ENCODE measurements at regions not wholly inside any gene's neighbourhood (a gene's known extent, or its start where the extent isn't known, plus 50 kb on each side); places are given as distances from the start of the nearest gene placed in this dataset.
"Not testable (repeated sequence)": the region's sequence is repeated elsewhere in the genome, so short reads cannot be mapped to it uniquely, and the experiment has no call there.

DNA sequence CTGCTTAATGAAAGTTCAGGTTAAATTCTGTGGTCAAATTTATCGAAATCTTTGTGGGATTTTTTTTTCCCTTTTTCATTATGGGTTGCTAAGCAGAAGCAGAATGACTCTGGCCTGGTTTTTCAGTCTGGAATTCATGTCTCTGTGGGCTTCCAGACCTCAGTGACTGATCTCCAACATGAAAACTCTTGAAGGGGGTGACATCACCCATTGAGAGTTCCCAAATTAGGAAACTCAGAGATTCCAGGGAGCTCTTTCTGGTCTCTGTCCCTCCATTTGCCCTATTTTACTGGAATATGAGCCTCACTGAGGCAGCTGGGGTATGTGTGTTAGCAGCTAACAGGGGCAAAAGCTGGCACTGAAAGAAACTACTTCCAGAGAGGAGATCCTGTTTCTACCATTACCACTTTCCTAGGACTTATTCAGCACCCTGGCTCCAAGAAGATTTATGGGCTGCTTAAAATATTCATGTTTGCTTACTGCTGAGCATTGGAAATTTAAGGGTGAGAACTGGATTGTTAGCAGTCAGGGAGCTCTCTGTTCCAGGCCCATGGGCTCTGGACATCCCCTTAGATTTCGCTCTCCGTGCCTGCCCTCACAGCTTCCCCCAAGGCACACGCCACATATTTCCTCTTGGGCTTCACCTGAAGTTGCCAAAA is 203.4 kb upstream of the SPAG17 start:
- no peak for DNase-seq (ENCODE audit: low spot score)
- TF ChIP-seq, protein P1, sequence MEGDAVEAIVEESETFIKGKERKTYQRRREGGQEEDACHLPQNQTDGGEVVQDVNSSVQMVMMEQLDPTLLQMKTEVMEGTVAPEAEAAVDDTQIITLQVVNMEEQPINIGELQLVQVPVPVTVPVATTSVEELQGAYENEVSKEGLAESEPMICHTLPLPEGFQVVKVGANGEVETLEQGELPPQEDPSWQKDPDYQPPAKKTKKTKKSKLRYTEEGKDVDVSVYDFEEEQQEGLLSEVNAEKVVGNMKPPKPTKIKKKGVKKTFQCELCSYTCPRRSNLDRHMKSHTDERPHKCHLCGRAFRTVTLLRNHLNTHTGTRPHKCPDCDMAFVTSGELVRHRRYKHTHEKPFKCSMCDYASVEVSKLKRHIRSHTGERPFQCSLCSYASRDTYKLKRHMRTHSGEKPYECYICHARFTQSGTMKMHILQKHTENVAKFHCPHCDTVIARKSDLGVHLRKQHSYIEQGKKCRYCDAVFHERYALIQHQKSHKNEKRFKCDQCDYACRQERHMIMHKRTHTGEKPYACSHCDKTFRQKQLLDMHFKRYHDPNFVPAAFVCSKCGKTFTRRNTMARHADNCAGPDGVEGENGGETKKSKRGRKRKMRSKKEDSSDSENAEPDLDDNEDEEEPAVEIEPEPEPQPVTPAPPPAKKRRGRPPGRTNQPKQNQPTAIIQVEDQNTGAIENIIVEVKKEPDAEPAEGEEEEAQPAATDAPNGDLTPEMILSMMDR (IDR thresholded peaks at IDR 0.05; ENCODE audit: extremely low read depth, missing control alignments), result no peak

DNA sequence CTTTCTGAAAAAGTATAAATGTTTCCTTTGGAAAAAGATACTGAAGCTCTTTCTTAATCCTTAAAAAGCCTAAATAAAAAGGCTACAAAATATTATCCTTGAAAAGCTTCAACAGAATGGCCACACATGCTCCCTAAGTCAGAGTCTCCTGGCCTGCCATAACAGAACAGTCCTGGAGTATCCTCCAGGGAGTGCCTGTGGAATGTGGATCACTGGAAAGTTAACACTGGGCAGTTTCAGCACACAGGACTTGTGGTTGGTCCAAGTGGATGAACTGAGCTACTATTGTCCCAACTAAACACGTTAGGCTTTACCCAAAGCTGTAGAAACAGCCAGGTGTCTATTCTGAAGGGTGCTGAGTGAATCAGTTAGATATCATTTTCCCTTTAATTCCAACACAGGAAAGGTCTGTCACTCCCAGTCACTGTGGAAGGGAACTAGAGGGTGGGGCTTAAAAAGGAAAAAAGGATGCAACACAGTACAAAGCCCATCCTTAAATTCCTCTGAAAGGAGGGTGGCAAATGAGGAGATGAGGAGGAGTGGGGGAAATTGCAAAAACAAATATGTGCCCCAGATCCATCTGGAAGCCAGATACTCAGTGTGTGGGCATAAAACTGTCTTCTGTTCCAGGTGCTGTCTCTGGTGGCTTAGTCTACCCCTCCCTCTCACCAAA is 196.3 kb upstream of the SPAG17 start:
- TF ChIP-seq, protein P1 (IDR thresholded peaks at IDR 0.05; ENCODE audit: extremely low read depth, missing control alignments), result no peak
- no peak for DNase-seq (ENCODE audit: low spot score)

DNA sequence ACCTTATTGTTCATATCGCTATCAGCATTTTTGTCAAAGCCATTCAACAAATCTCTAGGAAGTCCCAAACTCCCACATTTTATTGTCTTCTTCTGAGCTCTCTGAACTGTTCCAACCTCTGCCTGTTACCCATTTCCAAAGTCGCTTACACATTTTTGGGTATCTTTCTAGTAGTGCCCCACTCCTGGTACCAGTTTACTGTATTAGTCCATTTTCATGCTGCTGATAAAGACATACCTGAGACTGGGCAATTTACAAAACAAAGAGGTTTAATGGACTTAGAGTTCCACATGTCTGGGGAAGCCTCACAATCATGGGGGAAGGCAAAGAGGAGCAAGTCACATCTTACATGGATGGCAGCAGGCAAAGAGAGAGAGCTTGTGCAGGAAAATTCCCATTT is 192.2 kb upstream of the SPAG17 start:
- DNase-seq (ENCODE audit: low spot score), result not testable (repeated sequence)

DNA sequence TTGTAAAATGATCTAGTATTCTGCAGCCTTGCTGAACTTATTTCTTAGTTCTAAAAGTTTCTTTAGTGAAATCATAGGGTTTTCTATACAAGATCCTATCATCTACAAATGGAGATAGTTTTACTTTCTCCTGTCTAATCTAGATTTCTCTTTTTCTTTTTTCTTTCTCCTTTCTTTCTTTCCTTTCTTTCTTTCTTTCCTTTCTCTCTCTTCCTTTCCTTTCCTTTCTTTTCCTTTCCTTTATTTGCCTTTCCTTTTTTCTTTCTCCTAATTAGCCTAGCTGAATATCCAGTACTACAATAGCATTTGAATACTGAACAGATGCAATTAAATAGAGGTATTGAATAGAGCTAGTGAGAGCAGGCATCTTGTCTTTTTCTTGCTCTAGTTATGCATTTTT is 186.6 kb upstream of the SPAG17 start:
- TF ChIP-seq, protein P1 (IDR thresholded peaks at IDR 0.05; ENCODE audit: extremely low read depth, missing control alignments), result no peak
- no peak for DNase-seq (ENCODE audit: low spot score)

DNA sequence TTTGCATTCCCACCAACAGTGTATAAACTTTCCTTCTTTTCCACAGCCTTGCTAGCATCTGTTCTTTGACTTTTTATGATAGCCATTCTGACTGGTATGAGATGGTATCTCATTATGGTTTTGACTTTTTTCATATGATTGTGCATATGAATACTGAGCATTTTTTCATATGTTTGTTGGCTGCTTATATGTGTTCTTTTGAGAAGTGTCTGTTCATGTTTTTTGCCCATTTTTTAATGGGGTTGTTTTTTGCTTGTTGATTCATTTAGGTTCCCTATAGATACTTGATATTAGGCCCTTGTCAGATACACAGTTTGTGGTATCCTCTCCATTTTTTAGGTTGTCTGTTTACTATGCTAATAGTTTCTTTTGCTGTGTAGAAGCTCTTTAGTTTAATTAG is 185.8 kb upstream of the SPAG17 start:
- TF ChIP-seq, protein P1 (IDR thresholded peaks at IDR 0.05; ENCODE audit: extremely low read depth, missing control alignments), result no peak
- DNase-seq (ENCODE audit: low spot score), result no peak

DNA sequence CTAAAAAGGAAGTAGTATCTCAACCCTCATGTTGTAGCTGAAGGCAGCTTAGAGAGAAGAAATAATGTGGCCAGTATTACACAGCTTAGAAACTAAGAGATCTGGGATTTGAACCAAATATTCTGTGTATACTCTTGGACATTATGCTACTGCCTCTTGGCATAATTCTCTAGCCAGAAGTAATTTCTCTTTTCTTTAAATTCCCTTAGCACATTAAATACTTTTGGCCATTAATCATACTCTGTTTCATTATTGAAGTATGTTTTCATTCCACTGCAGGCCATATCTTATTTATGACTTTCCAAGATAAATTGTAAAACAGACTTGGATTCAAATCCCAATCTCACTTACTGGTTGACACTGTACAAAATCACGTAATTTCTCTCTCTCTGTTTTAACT is 181.3 kb upstream of the SPAG17 start:
- TF ChIP-seq, protein P1 (IDR thresholded peaks at IDR 0.05; ENCODE audit: extremely low read depth, missing control alignments), result no peak
- no peak for DNase-seq (ENCODE audit: low spot score)

DNA sequence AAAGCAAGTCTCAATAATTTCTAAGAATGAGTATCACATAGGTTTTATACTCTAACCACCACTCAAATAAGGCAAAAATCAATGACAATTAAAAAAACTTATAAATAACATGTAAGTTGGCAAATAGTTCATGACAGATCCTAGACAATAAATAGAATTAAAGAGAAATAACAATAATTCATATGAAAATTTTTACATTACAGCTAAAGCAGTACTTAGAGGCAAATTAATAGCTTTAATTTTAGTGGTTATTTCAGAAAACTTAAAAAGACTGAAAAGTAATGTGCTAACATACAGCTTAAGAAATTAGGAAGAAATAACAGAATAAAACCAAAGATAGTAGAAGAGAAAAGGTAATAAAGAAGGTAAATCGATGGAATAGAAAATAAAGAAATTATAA is 179.9 kb upstream of the SPAG17 start:
- DNase-seq (ENCODE audit: low spot score), result no peak
- TF ChIP-seq, protein P1 (IDR thresholded peaks at IDR 0.05; ENCODE audit: extremely low read depth, missing control alignments), result no peak

DNA sequence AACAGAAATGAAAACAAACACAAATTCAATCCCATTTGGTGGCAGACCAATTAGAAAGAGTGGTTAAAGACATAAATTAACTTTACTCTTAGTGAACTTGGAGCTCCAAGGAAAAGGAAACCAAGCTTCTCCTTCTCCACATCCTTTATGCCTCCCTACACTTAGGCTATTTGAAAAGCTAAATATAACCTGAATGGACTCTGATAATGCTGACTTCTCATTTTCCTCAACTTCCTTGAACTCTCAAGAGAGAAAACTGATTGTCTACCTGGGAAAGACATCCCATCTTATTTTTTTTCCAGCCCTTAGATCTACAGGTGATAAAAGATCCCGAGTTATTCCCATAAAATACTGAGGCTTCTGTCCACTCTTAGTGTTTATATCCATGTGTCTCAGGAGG is 178.4 kb upstream of the SPAG17 start:
- DNase-seq (ENCODE audit: low spot score), result no peak
- TF ChIP-seq, protein P1 (IDR thresholded peaks at IDR 0.05; ENCODE audit: extremely low read depth, missing control alignments), result no peak

Measured in GM20000 (cell line).